ENCODE measurements at regions not wholly inside any gene's neighbourhood (a gene's known extent, or its start where the extent isn't known, plus 50 kb on each side); places are given as distances from the start of the nearest gene placed in this dataset.

DNA sequence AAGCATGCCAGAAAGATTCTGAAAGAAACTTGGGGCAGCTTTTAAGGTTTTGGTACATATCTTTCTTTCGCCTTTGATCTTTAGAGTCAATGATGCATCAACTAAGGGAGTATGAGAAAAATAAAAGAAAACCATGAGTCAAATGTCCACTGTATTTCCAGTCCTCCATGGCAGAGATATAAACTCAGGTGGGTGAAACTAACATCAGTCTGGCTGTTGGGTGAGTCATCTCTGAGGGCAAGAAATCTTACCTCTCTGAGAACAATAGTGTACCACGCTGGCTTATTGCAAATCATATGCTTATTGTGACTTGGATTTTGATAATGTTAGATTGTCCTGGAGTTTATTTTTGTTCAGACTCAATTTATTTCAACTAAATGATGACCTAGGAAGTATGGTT, 521.0 kb downstream of the PLCL1 start:
- no peak for DNase-seq

DNA sequence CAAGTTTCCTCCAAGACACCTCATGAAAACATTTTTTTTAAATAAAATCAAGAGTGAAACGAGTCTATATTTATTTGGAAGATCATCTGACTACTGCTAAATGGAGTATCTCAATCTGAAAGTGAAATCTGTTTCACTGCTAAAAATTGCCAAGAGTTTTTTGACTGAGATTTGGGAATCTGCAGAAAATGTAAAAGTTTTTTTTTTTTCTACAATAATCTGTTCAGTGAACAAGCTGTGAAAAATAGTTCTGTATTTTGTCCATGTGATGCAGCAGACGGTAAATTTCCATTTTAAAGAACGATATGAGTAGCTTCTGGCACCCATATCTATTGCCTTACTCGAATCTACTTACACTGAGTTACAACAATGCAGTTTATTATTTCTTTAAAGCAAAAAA, 519.7 kb downstream of the PLCL1 start:
- DNase-seq, result no peak

- DNase-seq, result no peak
Measured at GRCh38 chr2:198322275-198322674, 517.9 kb downstream of the PLCL1 start.

DNA sequence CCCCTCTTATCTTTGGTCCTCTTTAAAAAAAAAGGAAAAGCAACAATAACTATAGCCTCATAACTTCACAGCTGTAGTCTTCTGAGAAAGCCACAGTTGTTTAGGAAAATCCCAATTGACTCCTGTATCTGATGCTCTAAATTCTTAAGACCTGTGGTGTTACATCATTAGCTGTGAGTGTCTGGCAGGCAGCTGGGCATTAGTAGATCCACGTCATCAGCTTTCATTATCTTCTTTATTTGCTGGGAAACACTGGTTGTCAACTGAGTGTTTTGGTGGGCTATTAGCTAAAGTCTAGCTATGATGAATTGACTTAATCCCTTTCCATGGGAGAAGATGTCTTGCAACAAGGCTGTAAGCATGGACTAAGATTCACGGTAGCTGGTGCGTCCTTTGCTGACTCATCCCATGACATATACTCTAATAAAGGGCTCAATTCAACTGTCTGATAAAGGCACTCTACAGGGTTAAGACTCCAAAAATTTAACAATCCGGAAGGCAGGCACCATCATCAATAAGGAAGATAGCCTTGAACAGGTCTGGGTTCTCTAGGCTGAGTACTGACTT, 517.2 kb downstream of the PLCL1 start:
- DNase-seq, result no peak

DNA sequence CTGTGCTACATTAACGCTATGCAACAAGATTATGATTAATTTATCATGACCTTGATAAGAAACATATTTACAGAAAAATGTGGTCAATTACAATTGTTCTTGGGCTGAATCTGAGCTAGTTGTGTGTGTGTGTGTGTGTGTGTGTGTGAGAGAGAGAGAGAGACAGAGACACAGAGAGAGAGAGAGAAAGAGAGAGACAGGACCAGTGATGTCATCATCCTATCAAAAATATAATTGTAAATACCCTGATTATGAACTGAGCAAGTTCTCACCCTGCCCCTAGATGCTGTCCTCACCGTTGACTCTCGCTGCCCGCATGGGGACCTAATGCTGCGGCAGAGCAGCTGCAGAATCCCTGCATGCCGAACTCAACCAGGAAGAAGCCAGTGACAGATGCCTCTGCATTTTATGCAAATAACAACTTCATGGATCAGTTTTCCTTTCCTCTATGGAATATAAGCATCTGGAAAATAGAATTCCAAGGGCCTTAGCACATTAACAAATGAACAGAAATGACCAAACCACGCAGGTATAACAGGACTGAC, 512.5 kb downstream of the PLCL1 start:
- no peak for DNase-seq

DNA sequence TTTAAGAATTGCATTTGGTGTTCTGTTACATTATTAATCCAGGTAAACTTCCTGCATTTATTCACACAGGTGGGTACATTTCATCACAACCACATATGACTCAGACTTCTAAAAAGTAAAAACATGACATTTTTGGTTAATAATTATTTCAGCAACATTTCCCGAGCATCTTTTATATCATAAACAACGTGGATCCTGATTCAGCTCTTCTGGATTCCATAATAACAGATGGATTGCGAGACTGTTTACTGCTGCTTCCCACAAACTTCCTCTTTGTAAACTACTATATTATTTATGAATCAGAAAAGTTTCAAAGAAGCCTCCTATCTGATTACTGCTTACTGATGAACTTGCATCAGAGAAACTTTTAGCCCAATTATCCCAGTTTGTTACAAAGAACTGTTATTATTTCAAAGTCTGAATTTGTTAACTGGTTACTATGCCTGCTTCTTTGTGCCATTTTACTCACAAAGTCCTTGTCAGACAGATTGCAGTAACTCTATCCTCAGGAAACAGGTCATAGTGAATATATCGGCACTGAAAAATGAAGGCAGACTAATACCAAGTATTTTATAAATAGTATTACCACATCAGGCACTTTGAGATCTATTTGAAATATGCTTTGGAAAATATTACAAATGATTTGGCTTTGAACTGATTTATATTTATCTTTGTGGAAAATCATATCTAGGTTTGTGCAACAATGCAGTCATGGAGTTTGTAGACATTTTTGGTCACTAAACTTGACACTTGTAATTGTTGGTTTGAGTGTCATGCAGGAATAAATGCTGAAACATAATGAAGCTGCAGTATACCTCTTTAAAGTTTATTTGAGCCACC, 511.6 kb downstream of the PLCL1 start:
- peak in 1 of 2 donors; percentile 4 for DNase-seq

GRCh38 chr2:198314559-198315153, 510.3 kb downstream of the PLCL1 start:
- DNase-seq, result peak; percentile 25 to 37

GRCh38 chr2:198312596-198313483, 508.4 kb downstream of the PLCL1 start:
- no peak for DNase-seq

- DNase-seq, result no peak
Measured at GRCh38 chr2:198311020-198311419, 506.6 kb downstream of the PLCL1 start.

- peak; percentile 49 to 55 for DNase-seq
Measured at GRCh38 chr2:198309673-198310280, 505.4 kb downstream of the PLCL1 start.

DNA sequence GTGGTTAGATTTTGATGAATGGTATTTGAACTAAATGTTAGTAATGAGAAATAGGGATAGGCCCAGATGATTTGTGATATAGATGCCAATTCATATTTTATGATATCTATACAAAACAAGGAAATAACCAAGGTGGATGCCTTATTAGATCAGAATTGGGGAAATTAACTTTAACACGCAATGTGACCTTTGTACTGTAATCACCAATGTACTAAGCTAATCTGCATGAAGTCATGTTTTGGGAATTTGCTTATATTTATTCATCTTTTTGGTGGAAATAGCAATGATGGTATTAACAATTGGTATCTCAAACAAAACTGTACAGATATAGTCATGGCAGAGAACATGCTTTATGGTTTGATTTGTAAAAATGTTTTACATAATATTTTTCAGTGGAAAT, 504.7 kb downstream of the PLCL1 start:
- no peak for DNase-seq

GRCh38 chr2:198308368-198308767, 504.0 kb downstream of the PLCL1 start:
- no peak for DNase-seq

DNA sequence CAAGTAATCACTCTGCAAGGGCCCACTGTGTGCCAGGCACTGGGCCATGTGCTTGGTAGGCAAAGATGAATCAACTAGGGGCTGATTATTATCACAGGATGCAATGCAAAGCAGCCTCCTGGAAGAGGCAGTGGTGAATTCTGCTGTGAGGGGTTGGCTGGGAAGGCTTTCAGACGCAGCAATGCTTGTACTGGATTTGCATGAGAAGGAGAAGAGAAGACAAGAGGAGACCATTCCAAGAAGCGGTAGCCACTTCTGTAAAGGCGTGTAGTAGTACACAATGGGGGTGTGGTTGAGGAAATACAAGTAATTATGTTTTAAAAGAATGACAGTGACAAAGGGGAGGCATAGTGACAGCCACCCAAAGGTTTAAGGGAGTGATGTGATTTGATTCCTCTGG, 502.7 kb downstream of the PLCL1 start:
- DNase-seq, result no peak

- DNase-seq, result no peak
Measured at GRCh38 chr2:198304859-198305258, 500.5 kb downstream of the PLCL1 start.

DNA sequence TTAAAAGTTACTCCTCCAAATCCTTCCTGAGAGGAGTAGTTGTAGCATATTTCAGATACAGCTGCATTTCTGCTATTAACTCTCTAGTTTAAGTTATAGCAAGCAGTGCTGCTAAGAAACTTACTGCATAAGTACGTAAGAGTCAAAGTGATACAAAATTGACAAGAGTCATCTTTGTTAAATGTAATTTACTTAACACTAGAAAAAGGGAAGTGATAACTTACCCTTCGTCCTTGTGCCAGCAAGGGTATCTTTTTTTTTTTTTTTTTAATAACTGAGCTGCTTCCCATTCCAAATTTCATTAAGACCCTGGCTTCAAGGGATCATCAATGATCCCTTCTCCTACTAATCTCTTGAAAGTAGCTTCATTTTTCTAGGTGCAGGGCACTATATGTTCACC, 493.0 kb downstream of the PLCL1 start:
- DNase-seq, result no peak

- peak; percentile 57 to 59 for DNase-seq
Measured at GRCh38 chr2:198296665-198297308, 492.4 kb downstream of the PLCL1 start.

- DNase-seq, result no peak
Measured at GRCh38 chr2:198293281-198293680, 488.9 kb downstream of the PLCL1 start.

- no peak for DNase-seq
Measured at GRCh38 chr2:198289811-198290210, 485.4 kb downstream of the PLCL1 start.

GRCh38 chr2:198287706-198288105, 483.3 kb downstream of the PLCL1 start:
- no peak for DNase-seq

DNA sequence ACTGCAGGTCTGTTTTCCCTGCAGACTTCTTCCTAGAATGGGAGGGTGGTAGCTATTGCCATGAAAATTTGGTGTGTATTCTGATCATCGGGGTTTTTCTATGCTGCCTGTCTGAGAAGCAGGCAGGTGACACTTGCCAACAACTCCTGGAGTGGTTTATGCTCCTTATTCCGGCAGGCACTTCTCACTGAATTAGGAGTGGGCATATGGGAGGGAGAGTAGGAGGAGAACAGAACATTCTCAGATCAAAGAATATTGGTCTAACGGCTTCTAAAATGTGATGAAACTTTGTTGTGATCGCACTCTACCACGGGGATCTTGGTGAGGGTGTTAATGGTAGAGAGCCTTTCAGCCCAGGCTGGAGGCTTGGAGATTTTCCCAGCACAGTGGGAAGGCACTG, 480.8 kb downstream of the PLCL1 start:
- DNase-seq, result no peak

GRCh38 chr2:198283146-198283545, 478.8 kb downstream of the PLCL1 start:
- DNase-seq, result no peak

- DNase-seq, result no peak
Measured at GRCh38 chr2:198282061-198282460, 477.7 kb downstream of the PLCL1 start.
